ENCODE measurements at regions not wholly inside any gene's neighbourhood (a gene's known extent, or its start where the extent isn't known, plus 50 kb on each side); places are given as distances from the start of the nearest gene placed in this dataset.

- H3K4me3 ChIP-seq = no peak overlapping the region
- H3K27me3 ChIP-seq = no peaks in the 10 kb centered on the region
- H3K9me3 ChIP-seq = no peaks in the 10 kb centered on the region
- H3K4me1 ChIP-seq = no peaks in the 10 kb centered on the region
- WGBS, 2 donors = 76 to 81% methylated on average over 5 of the region's 5 CpGs
- no peak overlapping the region for H3K27ac ChIP-seq
- no peak for DNase-seq
- no peak for TF ChIP-seq CTCF (IDR thresholded peaks at IDR 0.05)
- TF ChIP-seq POLR2A (IDR thresholded peaks at IDR 0.05) = no peak
- no peaks in the 10 kb centered on the region for H3K36me3 ChIP-seq
- intact Hi-C loops (cut with DNase I) = no loop called here
Measured at GRCh38 chr1:59238333-59238934, 58.5 kb upstream of the FGGY start.

- intact Hi-C loops (cut with DNase I) = no loop called here
- Histone ChIP-seq H3K27ac (no peak overlapping the region), H3K9me3 (no peaks in the 10 kb centered on the region), H3K4me3 (no peak overlapping the region), H3K27me3 (no peaks in the 10 kb centered on the region), H3K4me1 (no peaks in the 10 kb centered on the region), H3K36me3 (no peaks in the 10 kb centered on the region)
- WGBS, 2 donors = 91 to 92% methylated on average over 2 of the region's 2 CpGs
- TF ChIP-seq CTCF (IDR thresholded peaks at IDR 0.05) = no peak
- no peak for TF ChIP-seq POLR2A (IDR thresholded peaks at IDR 0.05)
- no peak for DNase-seq
Measured at GRCh38 chr1:59238993-59239392, 57.9 kb upstream of the FGGY start.

GRCh38 chr1:59241909-59242308 is 55.0 kb upstream of the FGGY start:
- H3K9me3 ChIP-seq = no peaks in the 10 kb centered on the region

GRCh38 chr1:59242370-59242769 is 54.5 kb upstream of the FGGY start:
- 60 to 84% methylated on average over 2 of the region's 2 CpGs for WGBS, 2 donors
- no peak for DNase-seq
- Histone ChIP-seq H3K9me3 (no peaks in the 10 kb centered on the region), H3K27ac (no peak overlapping the region), H3K36me3 (no peaks in the 10 kb centered on the region), H3K4me3 (no peak overlapping the region), H3K27me3 (no peaks in the 10 kb centered on the region), H3K4me1 (no peaks in the 10 kb centered on the region)
- intact Hi-C loops (cut with DNase I) = no loop called here
- no peak for TF ChIP-seq CTCF (IDR thresholded peaks at IDR 0.05)
- no peak for TF ChIP-seq POLR2A (IDR thresholded peaks at IDR 0.05)

More at GRCh38 chr1:59241909-59242308, 55.0 kb upstream of the FGGY start:
- Histone ChIP-seq H3K27me3 (no peaks in the 10 kb centered on the region), H3K27ac (no peak overlapping the region), H3K36me3 (no peaks in the 10 kb centered on the region), H3K4me1 (no peaks in the 10 kb centered on the region), H3K4me3 (no peak overlapping the region)
- 79 to 94% methylated on average over 2 of the region's 2 CpGs for WGBS, 2 donors
- no peak for DNase-seq
- TF ChIP-seq POLR2A (IDR thresholded peaks at IDR 0.05) = no peak
- no peak for TF ChIP-seq CTCF (IDR thresholded peaks at IDR 0.05)
- intact Hi-C loops (cut with DNase I) = no loop called here

- no peak for DNase-seq
- Histone ChIP-seq H3K4me3 (no peak overlapping the region), H3K36me3 (no peaks in the 10 kb centered on the region), H3K4me1 (no peaks in the 10 kb centered on the region), H3K27ac (no peak overlapping the region), H3K27me3 (no peaks in the 10 kb centered on the region), H3K9me3 (no peaks in the 10 kb centered on the region)
- intact Hi-C loops (cut with DNase I) = no loop called here
- TF ChIP-seq POLR2A (IDR thresholded peaks at IDR 0.05) = no peak
- TF ChIP-seq CTCF (IDR thresholded peaks at IDR 0.05) = no peak
Measured at GRCh38 chr1:59243550-59243949, 53.3 kb upstream of the FGGY start.
